Erythroblast (primary cell): ENCODE measurements at regions not wholly inside any gene's neighbourhood (a gene's known extent, or its start where the extent isn't known, plus 50 kb on each side); places are given as distances from the start of the nearest gene placed in this dataset.

ENCODE experiments used
- DNase-seq, 2 experiments: peaks; one replicate each; lab custom pipeline; 2025; lab: John Stamatoyannopoulos, UW
- GATA1 ChIP-seq: IDR thresholded peaks from 2 replicates; pipeline ENCODE4 v1.6.1; 2011; ENCODE audit warnings: low read depth, mild to moderate bottlenecking, control low read depth, low read length, moderate library complexity
- POLR2A ChIP-seq: IDR thresholded peaks from 2 replicates; pipeline ENCODE4 v1.6.1; 2011; ENCODE audit warnings: mild to moderate bottlenecking, low read length

DNA sequence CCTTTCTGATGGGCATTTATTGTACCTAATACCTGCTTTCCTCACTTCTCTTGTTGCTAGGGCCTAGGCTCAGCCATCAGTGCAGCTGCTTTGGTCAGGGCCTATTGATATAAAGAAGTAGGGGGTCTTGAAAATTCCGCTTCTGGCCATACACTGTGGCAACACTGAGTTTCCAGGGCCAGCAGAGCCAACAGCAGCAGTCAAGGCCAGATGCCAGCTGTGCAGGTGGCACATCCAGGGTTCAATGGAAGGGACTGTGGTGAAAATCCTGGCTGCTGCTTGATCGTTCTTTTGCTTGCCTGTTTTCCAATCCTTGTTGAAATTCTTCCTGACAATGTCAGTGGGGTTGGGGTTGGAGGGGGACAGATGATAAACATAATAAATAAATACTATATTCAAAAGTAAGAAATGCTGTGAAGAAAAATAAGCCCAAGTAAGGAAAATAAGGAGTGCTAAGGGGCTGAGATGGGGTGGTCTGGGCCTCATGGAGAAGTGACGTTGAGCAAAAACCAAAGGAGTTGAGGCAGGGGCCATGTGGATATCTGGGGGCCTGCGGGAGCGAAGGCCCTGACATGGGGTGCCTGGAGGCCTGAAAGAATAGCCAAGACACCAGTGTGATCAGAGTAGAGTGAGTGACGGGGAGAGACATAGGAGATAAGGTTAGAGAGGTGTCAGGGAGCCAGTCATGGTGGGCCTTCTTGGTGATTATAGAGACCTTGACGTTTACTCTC, 91.0 kb upstream of the ALDH1B1 start:
- no peak for TF ChIP-seq GATA1
- no peak for TF ChIP-seq POLR2A
- no peak for DNase-seq

DNA sequence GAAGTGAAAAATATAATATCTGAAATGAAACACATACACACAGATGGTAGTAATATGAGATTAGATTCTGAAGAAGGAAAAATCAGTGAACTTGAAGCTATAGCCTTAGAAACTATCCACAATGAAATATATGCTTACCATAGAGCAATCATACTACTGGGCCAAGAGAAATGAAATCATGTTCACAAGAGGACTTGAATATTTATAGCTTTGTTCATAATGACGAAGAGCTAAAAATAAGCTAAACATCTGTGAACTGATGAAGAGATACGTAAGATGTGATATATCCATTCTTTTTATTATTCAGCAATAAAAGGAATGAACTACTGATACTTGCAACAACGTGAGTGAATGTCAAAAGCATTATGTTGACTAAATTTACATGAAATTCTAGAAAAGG, 92.6 kb upstream of the ALDH1B1 start:
- no peak for DNase-seq
- TF ChIP-seq GATA1 (no peak), POLR2A (no peak)

DNA sequence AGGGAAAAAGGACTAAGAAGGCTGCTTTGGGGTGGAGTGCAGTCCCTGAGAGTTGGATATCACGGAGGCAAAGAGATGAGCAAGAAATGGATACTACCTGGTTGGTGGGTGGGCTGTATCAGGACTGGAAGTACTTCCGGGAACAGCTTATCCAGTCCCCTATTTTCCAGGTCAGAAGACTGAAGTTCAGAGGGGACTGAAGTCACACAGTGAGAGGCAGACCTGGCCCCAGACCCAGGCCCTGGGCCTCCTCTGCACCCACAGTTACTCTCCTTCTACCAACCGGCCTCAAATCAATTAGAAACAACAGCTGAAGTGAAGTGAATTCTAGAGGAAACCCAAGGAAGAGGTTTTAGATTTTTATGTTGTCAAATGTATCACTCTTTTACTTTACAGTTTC, 93.6 kb upstream of the ALDH1B1 start:
- no peak for DNase-seq
- TF ChIP-seq GATA1: no peak
- no peak for TF ChIP-seq POLR2A

DNA sequence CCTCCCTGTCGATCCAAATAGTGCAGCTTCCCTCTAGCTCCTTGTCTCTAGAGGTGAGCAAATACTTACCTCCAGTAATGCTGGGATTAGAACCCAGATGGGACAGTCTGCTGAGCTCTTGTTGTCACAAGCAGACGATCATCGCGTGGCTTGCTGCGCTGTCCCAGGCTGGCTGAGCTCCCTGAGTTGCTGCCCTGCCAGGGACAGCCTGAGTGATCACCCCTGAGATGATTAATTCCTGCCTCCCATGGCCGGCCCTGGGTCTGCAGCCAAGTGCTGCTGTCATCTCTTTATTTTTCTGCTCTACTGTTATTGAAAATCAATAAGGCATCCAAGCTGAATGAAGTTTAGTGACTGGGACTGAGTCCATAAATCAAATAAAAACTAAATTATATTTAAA, 94.0 kb upstream of the ALDH1B1 start:
- DNase-seq: no peak
- no peak for TF ChIP-seq GATA1
- no peak for TF ChIP-seq POLR2A

DNA sequence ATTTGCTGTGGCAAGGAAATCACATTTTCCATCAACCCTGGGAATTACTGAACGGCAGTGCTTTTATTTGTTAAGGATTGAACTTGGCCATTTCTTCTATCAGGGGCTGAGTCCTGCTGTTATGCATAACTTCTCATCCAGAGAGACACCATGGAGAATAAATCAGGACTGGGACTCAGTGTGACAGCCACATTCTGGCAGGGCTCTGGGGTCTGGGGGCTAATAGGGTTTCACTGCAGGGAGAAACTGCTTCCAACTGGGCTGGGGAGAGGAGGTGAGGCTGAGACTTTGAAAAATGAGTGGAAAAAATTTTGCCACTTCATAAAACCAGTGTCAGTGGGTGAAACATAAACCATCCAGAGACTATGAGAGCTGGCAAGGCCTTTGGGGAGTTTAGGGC, 95.7 kb upstream of the ALDH1B1 start:
- TF ChIP-seq GATA1 (no peak), POLR2A (no peak)

DNA sequence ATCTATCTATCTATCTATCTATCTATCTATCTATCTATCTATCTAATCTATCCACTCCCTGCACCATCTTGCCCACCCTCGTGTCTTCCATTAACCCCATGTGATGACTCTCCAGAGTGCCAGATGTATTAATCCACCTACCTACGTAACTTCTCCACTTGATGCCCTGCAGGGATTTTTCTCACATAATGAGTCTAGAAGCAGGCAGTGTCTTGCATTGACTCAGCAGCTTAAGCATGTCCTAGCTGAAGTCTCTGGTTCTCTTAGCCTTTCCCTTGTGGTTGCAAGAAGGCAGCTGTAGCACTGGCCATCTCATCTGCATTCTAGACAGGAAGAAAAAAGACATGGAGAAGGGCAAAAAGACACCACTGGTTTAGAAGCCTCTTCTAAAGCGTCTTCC, 96.7 kb upstream of the ALDH1B1 start:
- TF ChIP-seq POLR2A (no peak), GATA1 (no peak)
- no peak for DNase-seq

More for the DNA sequence above, 95.7 kb upstream of the ALDH1B1 start:
- DNase-seq: no peak

DNA sequence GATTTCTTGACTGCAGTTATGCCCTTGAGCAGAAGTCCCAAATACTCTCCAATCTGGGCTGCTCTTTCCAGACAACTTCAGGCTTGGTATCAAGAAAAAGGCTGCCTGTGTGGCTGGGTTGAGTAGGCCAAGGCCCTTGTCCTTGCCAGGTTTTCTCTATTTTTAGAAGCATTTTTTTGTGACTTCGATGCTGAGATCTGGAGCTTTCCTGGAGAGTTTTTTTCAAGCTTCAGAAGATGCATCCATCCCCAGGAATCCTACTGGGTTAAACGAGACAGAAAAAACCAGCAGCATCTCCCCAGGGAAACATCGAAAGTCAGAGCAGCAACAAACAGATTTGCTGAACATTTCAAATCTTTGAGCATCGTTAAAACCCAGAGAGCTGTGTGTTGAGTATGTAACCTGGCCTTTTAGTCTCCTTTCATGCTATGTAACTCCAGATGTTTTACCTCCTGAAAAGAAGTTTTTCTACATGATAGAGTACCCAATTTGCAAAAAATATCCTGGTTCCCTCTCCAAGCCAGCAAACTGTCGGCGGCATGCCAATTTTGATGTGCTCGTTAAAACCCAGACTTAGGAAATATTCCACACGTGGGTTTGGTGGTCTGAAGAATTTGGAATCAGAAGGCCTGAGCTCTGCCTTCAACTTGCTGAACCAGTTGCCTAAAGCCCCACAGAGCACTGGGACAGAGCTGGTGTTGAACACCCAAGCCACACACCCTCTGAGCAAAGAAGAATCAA, 98.1 kb upstream of the ALDH1B1 start:
- TF ChIP-seq POLR2A (no peak), GATA1 (no peak)
- DNase-seq: no peak

DNA sequence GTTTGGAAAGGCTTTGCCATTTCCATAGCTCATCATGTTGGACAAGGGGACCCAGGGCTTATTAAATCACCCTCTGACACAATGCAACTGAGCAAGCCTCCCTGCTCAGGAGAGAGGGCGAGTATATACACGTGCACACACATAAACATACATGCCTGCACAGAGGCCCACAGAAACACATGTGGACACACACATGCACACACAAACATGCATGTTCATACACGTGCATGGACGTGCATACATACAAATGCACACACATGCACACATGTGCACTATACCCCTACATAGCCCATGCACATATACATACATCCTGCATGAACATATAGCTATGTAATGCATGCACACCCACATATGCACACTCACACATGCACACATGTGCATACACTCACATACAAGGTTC, 99.5 kb upstream of the ALDH1B1 start:
- DNase-seq: no peak
- TF ChIP-seq GATA1 (no peak), POLR2A (no peak)

DNA sequence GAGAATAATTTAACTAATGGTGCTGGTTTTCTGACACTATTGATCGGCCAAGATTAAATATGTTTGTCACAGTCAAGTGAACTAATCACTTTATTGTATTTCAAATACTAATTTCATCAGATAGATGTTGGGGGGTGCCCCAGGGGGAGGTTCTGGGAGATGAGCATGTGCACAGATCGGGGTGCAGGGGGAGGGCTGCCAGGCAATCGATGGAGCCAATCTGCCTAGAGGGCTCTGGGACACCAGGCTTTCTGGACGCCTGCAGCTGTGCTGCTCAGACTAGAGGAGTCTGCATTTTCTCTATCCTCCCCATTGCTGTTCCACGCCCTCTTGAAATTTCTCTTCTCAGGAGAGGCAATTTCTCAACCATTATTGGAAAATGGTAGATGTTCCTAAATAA, 100.0 kb upstream of the ALDH1B1 start:
- no peak for DNase-seq
- TF ChIP-seq GATA1 (no peak), POLR2A (no peak)

DNA sequence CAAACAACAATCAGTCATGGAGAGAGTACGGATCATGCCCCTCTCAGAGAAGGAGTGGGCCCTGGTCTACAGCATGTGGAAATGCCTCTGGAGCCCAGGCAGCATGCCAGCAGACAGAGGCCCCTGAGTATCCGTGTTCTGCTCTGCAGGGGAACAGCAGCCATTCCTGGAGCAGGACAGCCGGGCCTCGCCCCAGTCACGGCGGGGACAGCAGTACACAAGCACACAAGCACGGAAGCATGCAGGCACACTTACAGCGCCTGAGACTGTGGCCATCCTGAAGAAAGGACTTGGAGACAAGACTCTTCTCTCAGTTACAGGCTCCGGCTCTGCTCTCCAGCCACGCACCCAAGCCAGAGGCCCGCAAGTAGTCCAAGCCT, 102.6 kb upstream of the ALDH1B1 start:
- TF ChIP-seq GATA1 (no peak), POLR2A (no peak)
- DNase-seq: no peak

DNA sequence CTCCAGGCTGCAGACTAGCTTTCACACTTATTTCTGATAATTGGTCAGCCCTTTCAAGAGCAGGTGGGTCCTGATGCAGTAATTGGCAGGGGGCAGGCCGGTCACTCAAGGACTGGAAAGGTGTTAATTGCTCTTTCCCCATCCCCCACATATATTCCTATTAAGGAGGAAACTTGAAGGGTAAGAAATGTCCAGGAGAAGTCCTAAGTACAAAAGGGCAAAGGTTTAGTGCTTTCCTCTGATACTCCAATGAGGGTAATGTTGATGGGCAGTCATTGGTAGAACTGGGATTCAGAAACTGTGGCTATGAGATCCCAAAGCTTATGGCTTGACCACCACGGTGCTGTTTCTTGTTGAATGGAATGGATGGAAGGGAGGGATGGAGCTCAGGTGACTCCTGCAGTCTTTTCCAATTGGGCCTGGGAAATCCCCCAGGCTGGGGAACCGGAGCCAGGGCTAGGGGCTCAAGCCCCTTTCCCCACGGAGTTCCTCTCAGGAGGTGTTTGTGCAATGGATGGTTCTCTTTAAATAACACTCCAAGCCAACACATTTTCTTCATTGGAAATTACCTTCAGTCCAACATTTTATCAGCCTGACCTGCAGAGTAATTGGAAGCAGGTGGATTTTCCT, 103.2 kb upstream of the ALDH1B1 start:
- DNase-seq: no peak
- TF ChIP-seq POLR2A: no peak
- no peak for TF ChIP-seq GATA1

DNA sequence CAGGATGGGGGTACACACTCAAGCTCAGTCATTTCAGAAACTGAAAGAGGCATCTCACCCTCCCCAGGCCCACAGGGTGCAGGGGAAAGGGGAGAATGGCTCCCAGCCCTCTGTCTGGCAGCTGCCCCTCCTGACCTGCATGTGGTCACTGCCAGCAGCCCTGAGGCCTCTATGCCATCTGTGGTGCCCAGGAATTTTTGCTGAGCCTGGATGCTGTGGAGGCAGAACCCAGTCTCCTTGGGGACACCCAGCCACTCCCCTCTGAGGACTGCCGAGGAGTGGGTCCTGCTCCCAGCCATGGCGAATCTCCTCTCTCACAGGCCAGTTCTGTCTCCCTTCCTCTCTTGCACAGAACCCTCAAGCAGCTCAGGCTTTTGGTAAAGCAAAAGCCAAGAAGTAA, 104.0 kb upstream of the ALDH1B1 start:
- TF ChIP-seq POLR2A: no peak
- no peak for TF ChIP-seq GATA1
- DNase-seq: no peak

DNA sequence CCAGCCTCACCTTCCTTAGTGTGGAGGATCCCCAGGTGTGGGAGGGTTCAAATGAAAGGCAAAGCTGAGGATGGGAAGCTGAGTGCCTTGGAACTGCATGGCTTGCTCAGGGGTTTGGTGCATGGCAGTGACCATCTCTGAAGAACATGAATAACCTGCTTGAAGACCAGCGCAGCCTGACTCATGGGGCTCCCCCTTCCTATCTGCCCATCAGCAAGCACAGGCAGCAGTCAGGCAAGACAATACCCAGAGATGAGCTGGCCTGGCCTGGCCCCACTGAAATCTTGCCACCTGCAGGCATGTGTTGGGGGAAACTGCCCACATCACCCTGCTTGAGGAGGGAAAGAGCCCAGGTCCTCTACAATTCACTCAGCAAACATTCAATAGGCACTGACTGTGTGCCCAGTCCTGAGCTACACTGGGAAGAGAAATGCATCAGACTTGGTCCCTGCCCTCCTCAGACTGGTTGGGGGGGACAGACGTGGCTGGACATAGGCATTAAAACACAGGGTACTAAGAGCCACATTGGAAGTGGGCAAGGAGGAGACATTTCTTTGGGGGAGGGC, 105.0 kb upstream of the ALDH1B1 start:
- TF ChIP-seq GATA1: no peak
- no peak for DNase-seq

DNA sequence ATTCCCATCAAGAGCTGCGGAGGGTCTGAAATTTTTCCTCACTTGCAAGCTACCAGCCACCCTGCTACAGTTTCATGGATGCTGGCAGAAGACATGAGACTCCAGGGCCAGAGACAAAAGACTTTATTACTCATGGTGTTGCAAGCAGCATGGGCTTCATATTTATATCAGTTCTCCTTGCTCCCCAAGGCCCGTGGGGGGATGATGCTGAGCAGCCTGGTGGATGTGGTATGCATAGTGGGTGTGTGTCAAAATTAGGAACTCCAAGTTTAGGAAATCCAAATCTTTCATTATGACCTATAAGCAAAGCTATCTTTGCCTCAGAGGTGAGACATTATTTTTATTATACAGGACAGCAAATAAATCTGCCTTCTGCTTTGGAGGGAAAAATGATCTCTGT, 105.7 kb upstream of the ALDH1B1 start:
- DNase-seq: no peak
- TF ChIP-seq POLR2A (no peak), GATA1 (no peak)

DNA sequence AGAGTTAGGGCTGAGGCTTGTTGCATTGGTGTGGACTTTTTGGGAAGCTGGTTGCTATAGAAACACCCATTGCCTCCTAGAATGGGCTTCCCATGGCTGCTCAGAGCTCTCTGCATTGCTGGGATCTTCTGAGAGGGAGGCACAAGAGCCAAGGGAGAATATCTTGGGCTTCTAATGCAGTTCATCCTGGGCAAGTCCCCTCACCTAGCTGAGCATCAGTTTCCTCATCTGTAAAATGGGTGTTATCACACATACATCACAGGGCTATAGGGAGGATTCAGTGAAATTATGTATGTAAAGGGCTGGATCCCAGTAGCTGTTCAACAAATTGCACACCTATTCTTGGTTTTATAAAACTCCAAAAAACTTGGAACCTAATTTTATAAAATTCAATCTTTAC, 106.1 kb upstream of the ALDH1B1 start:
- TF ChIP-seq POLR2A (no peak), GATA1 (no peak)
- DNase-seq: no peak
